ENCODE measurements at regions not wholly inside any gene's neighbourhood (a gene's known extent, or its start where the extent isn't known, plus 50 kb on each side); places are given as distances from the start of the nearest gene placed in this dataset.

- ATAC-seq (peak; percentile 70 to 76; a peak in 5 of 6 replicates), FAIRE-seq (no peak), DNase-seq (ENCODE audit: low read depth in 1 of 2, low spot score in 1 of 2) (peak; percentile 23 to 43)
- ChIA-PET CTCF (interaction anchor here (1.8 kb wide), 1 partner anchor 126 kb away, joined by 5 read pairs; no protein-coding TSS in a partner anchor), POLR2A (interaction anchor here (0.6 to 0.7 kb wide), 2 partner anchors 219 to 227 kb away, joined by 3 read pairs; partner anchors contain the start of gene TXN)
- H3K4me1 ChIP-seq, result peaks cover 34% of the 10 kb centered on the region
- H3K9me3 ChIP-seq, result no peaks in the 10 kb centered on the region
- no peak overlapping the region for H3K4me3 ChIP-seq
- H3K4me2 ChIP-seq, result peak overlapping the region; percentile 41
- peak overlapping the region; percentile 30 to 47; a peak in 3 of 6 replicates for H3K27ac ChIP-seq
- no peak for TF ChIP-seq ZNF302 (CRISPR knock-in tag; IDR thresholded peaks at IDR 0.05)
- no peak for TF ChIP-seq CHD4 (IDR thresholded peaks at IDR 0.05; ENCODE audit: borderline replicate concordance)
- TF ChIP-seq ZSCAN20 (CRISPR knock-in tag; IDR thresholded peaks at IDR 0.05), result no peak
- TF ChIP-seq CBX2 (IDR thresholded peaks at IDR 0.05; ENCODE audit: borderline replicate concordance, low read depth), result no peak
- TF ChIP-seq USF2 (IDR thresholded peaks at IDR 0.05), result peak; percentile 82
- TF ChIP-seq ZFP36 (IDR thresholded peaks at IDR 0.05; ENCODE audit: borderline replicate concordance, partially characterized antibody), result no peak
- TF ChIP-seq CBX8 (IDR thresholded peaks at IDR 0.05), result no peak
- no peak for TF ChIP-seq EP300 (IDR thresholded peaks at IDR 0.05)
- TF ChIP-seq CEBPB (IDR thresholded peaks at IDR 0.05), result peak in 1 of 2 experiments; percentile 14; a peak in 1 of 4 replicates
- no peak for TF ChIP-seq BCL3 (IDR thresholded peaks at IDR 0.05)
- TF ChIP-seq HES2 (IDR thresholded peaks at IDR 0.05), result no peak
- TF ChIP-seq JUNB (IDR thresholded peaks at IDR 0.05), result 0 out of 2 replicates have a peak, but pooled peaks have one; percentile 16
- TF ChIP-seq KDM1A (IDR thresholded peaks at IDR 0.05; ENCODE audit: low read depth), result no peak
- no peak for TF ChIP-seq MAX (IDR thresholded peaks at IDR 0.05)
- no peak for TF ChIP-seq HMGXB4 (CRISPR knock-in tag; IDR thresholded peaks at IDR 0.05; ENCODE audit: borderline replicate concordance)
- no peak for TF ChIP-seq EHF (CRISPR knock-in tag; IDR thresholded peaks at IDR 0.05)
- TF ChIP-seq ZC3H11A (IDR thresholded peaks at IDR 0.05), result no peak
- no peak for TF ChIP-seq MAFK (IDR thresholded peaks at IDR 0.05; ENCODE audit: partially characterized antibody)
- no peak for TF ChIP-seq FOSL2 (IDR thresholded peaks at IDR 0.05)
- peak; percentile 57 for TF ChIP-seq FOSL2 (CRISPR knock-in tag; IDR thresholded peaks at IDR 0.05)
- no peak for TF ChIP-seq HOXB13 (CRISPR knock-in tag; IDR thresholded peaks at IDR 0.05; ENCODE audit: low read depth)
- TF ChIP-seq HOXB5 (CRISPR knock-in tag; IDR thresholded peaks at IDR 0.05), result no peak
- no peak for TF ChIP-seq MAZ (IDR thresholded peaks at IDR 0.05; ENCODE audit: borderline replicate concordance, low read depth, low read length)
- no peak for TF ChIP-seq REST (IDR thresholded peaks at IDR 0.05)
- no peak for TF ChIP-seq RFX5 (IDR thresholded peaks at IDR 0.05)
- TF ChIP-seq KDM5A (IDR thresholded peaks at IDR 0.05), result no peak
- no peak for TF ChIP-seq NFE2L2 (conservative IDR thresholded peaks at IDR 0.05; ENCODE audit: low read length)
- TF ChIP-seq CTCF (IDR thresholded peaks at IDR 0.05), result no peak
- WGBS (ENCODE audit: missing lambda C conversion rate), result 60% methylated on average over 4 of the region's 4 CpGs
Observed at GRCh38 chr9:110029429-110029955, 178.5 kb downstream of the C9orf152 start.

Measured in A549 (cell line).